HepG2 (cell line): ENCODE measurements at regions not wholly inside any gene's neighbourhood (a gene's known extent, or its start where the extent isn't known, plus 50 kb on each side); places are given as distances from the start of the nearest gene placed in this dataset.

Experiments used
- ATAC-seq: fragments of 200-7000 bp; cut with Tn5 transposase; 3 replicates; pipeline ENCODE4 v1.9.1; 2020; ENCODE audit warnings: mild to moderate bottlenecking, moderate library complexity
- BruUV-seq: library from RNA; stranded (reverse); fragments of 400-500 nt; replicated peaks from 2 replicates; lab custom pipeline; 2021; lab: Mats Ljungman, UMichigan
- CTCF ChIA-PET: fragments of 300-600 bp; formaldehyde crosslinking; extraction: SDS; loops from one replicate; lab custom pipeline; 2021; ENCODE audit warnings: low total read pairs, inconsistent platforms, low intra/inter-chr PET ratio; lab: Yijun Ruan, JAX
- POLR2A ChIA-PET: fragments of 350-600 bp; sonication (Branson Sonifier 250); formaldehyde crosslinking; loops from one replicate; lab custom pipeline; 2020; ENCODE audit warnings: antibody characterized with exemption, inconsistent platforms; lab: Yijun Ruan, JAX
- DNase-seq: peaks from one replicate; pipeline ENCODE4 v3.0.0-alpha.2; 2015; ENCODE audit warnings: low spot score
- FAIRE-seq: peaks from 3 replicates; lab custom pipeline; 2011; peaks lifted over from hg19 to GRCh38; lab: Jason Lieb, UNC
- H2AFZ ChIP-seq: one replicate; pipeline ENCODE4 v1.6.1; 2011; ENCODE audit warnings: low read length, inconsistent platforms
- H3K27ac ChIP-seq: fragments of 300-600 bp; 3 replicates; pipeline ENCODE4 v1.8.0; 2011; ENCODE audit warnings: mixed run types, mild to moderate bottlenecking, mixed read lengths, low read length, inconsistent platforms; ENCODE audit not compliant: insufficient read depth; ENCODE audit errors: extremely low read length
- H3K27me3 ChIP-seq, 2 experiments: fragments of 200-600 bp in 1 of 2; 2 replicates in 1 of 2; 3 replicates in 1 of 2; pipeline versions ENCODE4 v1.6.0 to v1.8.0; 2011; ENCODE audit warnings: low read length in 2 of 2, mild to moderate bottlenecking in 2 of 2, moderate library complexity in 2 of 2, inconsistent platforms in 1 of 2; ENCODE audit not compliant: insufficient read depth in 2 of 2, control insufficient read depth in 1 of 2
- H3K36me3 ChIP-seq, 2 experiments: fragments of 200-600 bp in 1 of 2; replicated peaks in 1 of 2; 2 replicates in 1 of 2; 3 replicates in 1 of 2; pipeline versions ENCODE4 v1.5.1 to v1.8.0; 2011; ENCODE audit warnings: low read length in 2 of 2, inconsistent platforms in 1 of 2; ENCODE audit not compliant: insufficient read depth in 2 of 2, control insufficient read depth in 1 of 2
- H3K4me1 ChIP-seq: 2 replicates; pipeline ENCODE4 v1.5.1; 2012; ENCODE audit warnings: low read length, inconsistent platforms; ENCODE audit not compliant: insufficient read depth
- H3K4me2 ChIP-seq: 2 replicates; pipeline ENCODE4 v1.6.0; 2011; ENCODE audit warnings: low read depth, low read length, inconsistent platforms
- H3K4me3 ChIP-seq, 3 experiments: fragments of 200-600 bp in 1 of 3; sonication (generic), shearing (Covaris generic) in 1 of 3; replicated peaks in 1 of 3; 2 replicates each; pipeline ENCODE4 v1.5.1; 2011 to 2016; ENCODE audit warnings: low read length in 3 of 3, inconsistent platforms in 2 of 3, low read depth in 2 of 3, mild to moderate bottlenecking in 2 of 3, control low read depth in 1 of 3, mixed read lengths in 1 of 3; ENCODE audit not compliant: insufficient read depth in 1 of 3
- H3K79me2 ChIP-seq: one replicate; pipeline ENCODE4 v1.6.1; 2011; ENCODE audit warnings: low read length, inconsistent platforms; ENCODE audit not compliant: insufficient read depth
- H3K9ac ChIP-seq: 2 replicates; pipeline ENCODE4 v1.6.0; 2011; ENCODE audit warnings: mild to moderate bottlenecking, low read depth, low read length, inconsistent platforms; ENCODE audit not compliant: insufficient read depth
- H3K9me3 ChIP-seq: 2 replicates; pipeline ENCODE4 v1.5.1; 2012; ENCODE audit warnings: mild to moderate bottlenecking, low read length
- H4K20me1 ChIP-seq: 2 replicates; pipeline ENCODE4 v1.6.0; 2011; ENCODE audit warnings: inconsistent platforms, mild to moderate bottlenecking, low read length, moderate library complexity; ENCODE audit not compliant: insufficient read depth
- AHR ChIP-seq: IDR thresholded peaks from 2 replicates; pipeline ENCODE4 v1.6.1; 2018; ENCODE audit warnings: missing genetic modification reagents, missing compliant biosample characterization
- CCDC6 ChIP-seq: sonication (generic); formaldehyde crosslinking; IDR thresholded peaks from 2 replicates; pipeline ENCODE4 v1.8.1; 2022; ENCODE audit warnings: mild to moderate bottlenecking, missing genetic modification reagents, moderate library complexity
- GFI1 ChIP-seq: sonication (generic); formaldehyde crosslinking; IDR thresholded peaks from 2 replicates; pipeline ENCODE4 v1.5.0; 2020; ENCODE audit warnings: missing genetic modification reagents, mild to moderate bottlenecking, borderline replicate concordance
- KDM1A ChIP-seq: IDR thresholded peaks from 2 replicates; pipeline ENCODE4 v1.6.1; 2016; ENCODE audit warnings: missing compliant biosample characterization
- MXD4 ChIP-seq: IDR thresholded peaks from 2 replicates; pipeline ENCODE4 v1.6.1; 2016; ENCODE audit warnings: mild to moderate bottlenecking, missing biosample characterization, missing genetic modification reagents
- PRDM4 ChIP-seq: sonication (generic); formaldehyde crosslinking; IDR thresholded peaks from 2 replicates; pipeline ENCODE4 v1.9.0; 2021; ENCODE audit warnings: missing genetic modification reagents, borderline replicate concordance
- RAD21 ChIP-seq: fragments of 450-650 bp; formaldehyde crosslinking; IDR thresholded peaks from 2 replicates; pipeline ENCODE4 v1.5.0; 2020; ENCODE audit warnings: mild to moderate bottlenecking
- RARA ChIP-seq: IDR thresholded peaks from 2 replicates; pipeline ENCODE4 v1.6.1; 2016; ENCODE audit warnings: missing genetic modification reagents, missing compliant biosample characterization
- SMAD9 ChIP-seq: sonication (generic); formaldehyde crosslinking; IDR thresholded peaks from 2 replicates; pipeline ENCODE4 v1.5.1; 2020; ENCODE audit warnings: mild to moderate bottlenecking, missing genetic modification reagents
- SP140L ChIP-seq: sonication (generic); formaldehyde crosslinking; IDR thresholded peaks from 2 replicates; pipeline ENCODE4 v1.4.0; 2020; ENCODE audit warnings: missing genetic modification reagents, borderline replicate concordance
- SRSF9 ChIP-seq: fragments of 200-400 bp; formaldehyde crosslinking; IDR thresholded peaks from 2 replicates; pipeline ENCODE4 v1.6.1; 2018; ENCODE audit warnings: borderline replicate concordance, mild to moderate bottlenecking, low read depth, low read length; ENCODE audit not compliant: insufficient read depth, poor library complexity, severe bottlenecking
- ZFP37 ChIP-seq: sonication (generic); formaldehyde crosslinking; IDR thresholded peaks from 2 replicates; pipeline ENCODE4 v1.4.0; 2020; ENCODE audit warnings: missing genetic modification reagents, borderline replicate concordance
- ZNF18 ChIP-seq: sonication (generic); formaldehyde crosslinking; IDR thresholded peaks from 2 replicates; pipeline ENCODE4 v1.8.0; 2022; ENCODE audit warnings: mild to moderate bottlenecking, missing genetic modification reagents; ENCODE audit not compliant: insufficient replicate concordance
- ZNF260 ChIP-seq: sonication (generic); formaldehyde crosslinking; IDR thresholded peaks from 2 replicates; pipeline ENCODE4 v1.4.0; 2020; ENCODE audit warnings: missing genetic modification reagents, low read depth, mild to moderate bottlenecking, borderline replicate concordance
- ZNF784 ChIP-seq: sonication (generic); formaldehyde crosslinking; IDR thresholded peaks from 2 replicates; pipeline ENCODE4 v1.5.1; 2020; ENCODE audit warnings: missing genetic modification reagents, mild to moderate bottlenecking, borderline replicate concordance
- WGBS: methylation state at CpG from one replicate; pipeline ENCODE4 v1.1.6; 2017; ENCODE audit warnings: low lambda C conversion rate; 5-methylcytosine and 5-hydroxymethylcytosine counted together
- in situ Hi-C: cut with HindIII; loops from 2 replicates; pipeline ENCODE4 v1.10.0; 2017; ENCODE audit warnings: low pct_unique_long_range_greater_than_20kb; ENCODE audit not compliant: extremely low pct_ligation_motif_present
- intact Hi-C: fragments of 100-400 bp; cut with micrococcal nuclease; formaldehyde crosslinking; loops from one replicate; pipeline ENCODE4 v1.10.0; 2022; ENCODE audit not compliant: unreplicated experiment
- TF ChIP-seq, protein P1 (sequence below): sonication (generic); formaldehyde crosslinking; IDR thresholded peaks from 2 replicates; pipeline ENCODE4 v1.9.0; 2021; ENCODE audit warnings: missing genetic modification reagents, mild to moderate bottlenecking, borderline replicate concordance
- TF ChIP-seq, protein P2 (sequence below): sonication (generic); formaldehyde crosslinking; IDR thresholded peaks from 2 replicates; pipeline ENCODE4 v1.4.0; 2020; ENCODE audit warnings: missing genetic modification reagents

DNA sequence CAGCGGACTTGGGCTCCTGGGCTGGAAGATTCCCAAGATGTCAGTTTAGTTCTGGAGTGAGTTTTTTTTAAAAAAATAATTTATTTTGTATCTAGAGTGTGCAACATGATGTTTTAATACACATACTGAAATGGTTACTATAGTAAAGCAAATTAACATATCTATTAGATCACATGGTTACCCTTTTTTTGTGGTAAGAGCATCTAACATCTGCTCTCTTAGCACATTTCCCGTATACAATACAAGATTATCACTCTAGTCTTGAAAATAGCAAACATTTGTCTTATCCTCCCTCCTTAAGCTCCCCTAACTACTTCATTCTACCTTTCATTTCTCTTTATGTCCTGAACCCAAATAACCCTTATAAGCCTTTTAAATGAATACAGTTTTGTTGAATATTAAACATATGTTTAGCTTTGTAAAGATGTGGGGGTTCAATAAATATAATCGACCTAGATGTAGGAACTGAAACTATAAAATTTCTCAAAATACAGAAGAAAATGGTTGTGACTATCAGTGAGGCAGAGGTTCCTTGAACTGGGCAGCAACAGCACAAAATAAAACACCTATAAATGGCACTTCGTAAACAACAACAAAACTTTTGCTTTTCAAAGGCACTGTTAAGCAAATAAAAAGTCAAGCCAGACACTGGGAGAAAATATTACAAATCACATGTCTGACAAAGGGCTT is 466.6 kb downstream of the FGF9 start:
- WGBS: 9% methylated on average over 4 of the region's 4 CpGs
- Histone ChIP-seq H3K27ac (no peak overlapping the region), H2AFZ (no peak overlapping the region), H3K4me3 (no peak overlapping the region), H3K9me3 (no peaks in the 10 kb centered on the region), H3K4me1 (no peaks in the 10 kb centered on the region), H3K4me2 (no peak overlapping the region), H4K20me1 (no peaks in the 10 kb centered on the region), H3K79me2 (no peaks in the 10 kb centered on the region), H3K27me3 (no peaks in the 10 kb centered on the region; a peak in 1 of 5 replicates), H3K9ac (no peak overlapping the region), H3K36me3 (no peaks in the 10 kb centered on the region)
- in situ Hi-C loops: no loop called here
- no peak for DNase-seq
- POLR2A ChIA-PET: no interaction called here
- no peak for FAIRE-seq
- intact Hi-C loops: no loop called here
- CTCF ChIA-PET: no interaction called here
- no TSS peak for BruUV-seq
- no peak for ATAC-seq
- TF ChIP-seq RARA (CRISPR knock-in tag): no peak
- no peak for TF ChIP-seq SMAD9 (CRISPR knock-in tag)
- TF ChIP-seq MXD4 (CRISPR knock-in tag): no peak
- TF ChIP-seq ZNF784: no peak
- TF ChIP-seq RAD21 (CRISPR knock-in tag): no peak
- no peak for TF ChIP-seq CCDC6 (CRISPR knock-in tag)
- no peak for TF ChIP-seq ZFP37
- TF ChIP-seq, protein P1, sequence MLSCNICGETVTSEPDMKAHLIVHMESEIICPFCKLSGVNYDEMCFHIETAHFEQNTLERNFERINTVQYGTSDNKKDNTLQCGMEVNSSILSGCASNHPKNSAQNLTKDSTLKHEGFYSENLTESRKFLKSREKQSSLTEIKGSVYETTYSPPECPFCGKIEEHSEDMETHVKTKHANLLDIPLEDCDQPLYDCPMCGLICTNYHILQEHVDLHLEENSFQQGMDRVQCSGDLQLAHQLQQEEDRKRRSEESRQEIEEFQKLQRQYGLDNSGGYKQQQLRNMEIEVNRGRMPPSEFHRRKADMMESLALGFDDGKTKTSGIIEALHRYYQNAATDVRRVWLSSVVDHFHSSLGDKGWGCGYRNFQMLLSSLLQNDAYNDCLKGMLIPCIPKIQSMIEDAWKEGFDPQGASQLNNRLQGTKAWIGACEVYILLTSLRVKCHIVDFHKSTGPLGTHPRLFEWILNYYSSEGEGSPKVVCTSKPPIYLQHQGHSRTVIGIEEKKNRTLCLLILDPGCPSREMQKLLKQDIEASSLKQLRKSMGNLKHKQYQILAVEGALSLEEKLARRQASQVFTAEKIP (CRISPR knock-in tag): no peak
- TF ChIP-seq SP140L (CRISPR knock-in tag): no peak
- no peak for TF ChIP-seq KDM1A (CRISPR knock-in tag)
- TF ChIP-seq SRSF9: no peak
- TF ChIP-seq ZNF18 (CRISPR knock-in tag): no peak
- TF ChIP-seq, protein P2, sequence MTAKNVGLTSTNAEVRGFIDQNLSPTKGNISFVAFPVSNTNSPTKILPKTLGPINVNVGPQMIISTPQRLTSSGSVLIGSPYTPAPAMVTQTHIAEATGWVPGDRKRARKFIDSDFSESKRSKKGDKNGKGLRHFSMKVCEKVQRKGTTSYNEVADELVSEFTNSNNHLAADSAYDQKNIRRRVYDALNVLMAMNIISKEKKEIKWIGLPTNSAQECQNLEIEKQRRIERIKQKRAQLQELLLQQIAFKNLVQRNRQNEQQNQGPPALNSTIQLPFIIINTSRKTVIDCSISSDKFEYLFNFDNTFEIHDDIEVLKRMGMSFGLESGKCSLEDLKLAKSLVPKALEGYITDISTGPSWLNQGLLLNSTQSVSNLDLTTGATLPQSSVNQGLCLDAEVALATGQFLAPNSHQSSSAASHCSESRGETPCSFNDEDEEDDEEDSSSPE (CRISPR knock-in tag): no peak
- no peak for TF ChIP-seq GFI1
- TF ChIP-seq AHR (CRISPR knock-in tag): no peak
- no peak for TF ChIP-seq PRDM4
- TF ChIP-seq ZNF260 (CRISPR knock-in tag): no peak
